GM19240 (cell line): ENCODE measurements at regions not wholly inside any gene's neighbourhood (a gene's known extent, or its start where the extent isn't known, plus 50 kb on each side); places are given as distances from the start of the nearest gene placed in this dataset.

ENCODE experiments used
- DNase-seq: peaks from one replicate; pipeline ENCODE4 v3.0.0; 2011; ENCODE audit warnings: low spot score; ENCODE audit not compliant: insufficient read length

GRCh38 chr13:40440990-40441820, 225.2 kb downstream of the FOXO1 start:
- no peak for DNase-seq

DNA sequence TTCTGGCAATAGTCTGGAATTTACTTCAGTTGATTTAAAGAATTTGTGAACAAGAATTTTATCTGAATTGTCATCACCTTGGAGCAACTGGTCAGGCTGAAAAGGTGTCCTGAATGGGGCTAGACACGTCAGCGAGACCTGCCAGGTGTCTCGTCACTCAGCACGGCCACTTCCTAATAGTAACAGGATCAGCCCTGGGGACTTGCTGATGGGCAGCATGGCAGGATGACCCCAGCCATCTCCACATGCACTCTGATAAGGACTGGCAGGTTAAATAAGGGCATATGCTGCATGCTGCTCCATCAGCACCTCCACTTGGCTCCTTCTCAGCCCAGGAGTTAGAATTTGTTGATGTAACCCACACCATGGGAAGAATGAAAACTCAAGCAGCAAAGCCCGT, 224.2 kb downstream of the FOXO1 start:
- DNase-seq = no peak

DNA sequence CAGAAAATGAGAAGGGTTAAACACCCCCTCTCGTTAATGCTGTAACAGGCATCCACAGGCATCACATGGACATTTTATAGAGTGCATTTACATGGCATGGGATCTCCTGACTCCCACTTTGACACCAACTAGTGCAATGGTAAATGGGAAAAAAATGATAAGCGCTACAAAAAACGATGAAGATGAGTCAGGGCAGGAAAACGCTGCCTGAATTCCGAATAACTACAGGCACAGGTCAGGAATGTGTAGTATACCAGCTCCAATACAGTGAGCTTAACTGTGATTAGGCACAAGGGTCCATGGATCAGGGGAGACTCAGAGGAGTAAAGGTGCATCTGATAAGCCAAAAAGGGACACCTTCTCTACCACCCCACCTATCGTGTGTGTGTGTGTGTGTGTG, 223.6 kb downstream of the FOXO1 start:
- no peak for DNase-seq

- DNase-seq = no peak
These were observed 222.2 kb downstream of the FOXO1 start for GRCh38 chr13:40444241-40444640.

DNA sequence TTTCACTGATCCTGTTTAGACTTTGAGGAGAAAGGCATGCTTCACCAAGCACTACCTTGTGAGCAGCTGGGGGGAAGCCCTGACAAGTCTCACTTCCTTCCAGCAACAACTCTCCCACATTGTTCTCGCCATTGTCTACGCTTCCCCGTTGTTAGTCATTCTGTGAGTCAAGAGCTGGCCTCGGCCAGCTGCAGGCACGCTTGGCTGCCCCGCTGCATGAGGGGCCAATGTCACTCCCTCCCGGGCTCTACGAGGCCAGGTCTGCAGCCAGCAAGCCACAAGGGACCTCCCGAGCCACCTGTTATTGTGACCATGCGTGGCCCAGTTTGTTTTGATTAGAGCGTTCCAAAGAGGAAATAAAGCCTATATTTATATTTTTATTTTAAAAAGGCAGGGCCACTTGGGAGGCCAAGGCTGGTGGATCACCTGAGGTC, 220.9 kb downstream of the FOXO1 start:
- peak; percentile 75 for DNase-seq

DNA sequence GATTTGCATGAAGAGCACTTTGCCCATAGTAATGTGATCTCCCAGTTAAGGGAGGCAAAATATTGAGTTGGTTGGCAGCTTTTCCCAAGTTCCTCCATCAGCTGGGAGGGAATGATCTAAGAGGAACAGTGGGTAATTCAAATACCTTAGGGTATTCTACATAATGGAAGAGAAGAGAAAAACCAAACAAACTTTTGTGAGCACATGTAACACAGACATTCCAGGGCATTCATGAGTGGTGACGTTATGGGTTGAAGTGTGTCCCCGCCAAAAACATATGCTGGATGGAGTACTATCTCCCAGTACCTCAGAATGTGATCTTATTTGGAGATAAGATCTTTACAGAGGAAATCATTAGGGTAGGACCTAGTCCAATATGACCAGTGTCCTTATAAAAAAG, 220.1 kb downstream of the FOXO1 start:
- no peak for DNase-seq

- DNase-seq = no peak
These were observed 218.6 kb downstream of the FOXO1 start for GRCh38 chr13:40447857-40448256.

- DNase-seq = no peak
These were observed 214.3 kb downstream of the FOXO1 start for GRCh38 chr13:40452038-40452666.

- no peak for DNase-seq
These were observed 213.6 kb downstream of the FOXO1 start for GRCh38 chr13:40452741-40453334.

GRCh38 chr13:40453351-40454021, 213.0 kb downstream of the FOXO1 start:
- no peak for DNase-seq

- no peak for DNase-seq
These were observed 210.0 kb downstream of the FOXO1 start for GRCh38 chr13:40456397-40456953.

DNA sequence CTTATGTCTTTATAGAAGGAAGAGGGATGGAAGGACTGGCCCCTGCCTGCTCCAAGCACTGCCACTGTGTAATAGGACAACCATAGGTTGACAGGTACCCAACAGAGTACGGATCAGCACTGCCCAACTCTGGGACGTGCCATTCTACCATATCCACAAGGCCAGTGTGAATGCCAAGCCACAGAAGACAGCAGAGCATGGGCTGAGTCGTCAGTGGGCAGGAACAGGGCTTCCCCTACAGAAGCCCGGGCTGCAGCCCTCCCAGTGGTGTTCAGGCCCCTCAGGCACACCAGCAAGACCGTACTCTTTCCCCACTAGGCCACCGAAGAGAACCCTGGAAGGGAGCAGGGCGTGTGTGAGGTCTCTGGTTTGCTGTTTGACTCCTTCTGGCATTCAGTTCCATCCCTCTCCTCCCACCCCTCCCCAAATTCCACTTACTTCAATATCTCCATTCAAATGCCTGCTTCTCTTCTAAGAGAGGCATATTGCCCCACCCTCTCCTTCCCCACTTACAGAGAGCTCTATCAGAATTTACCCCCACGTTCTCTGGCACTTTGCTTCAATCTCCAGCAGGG, 209.4 kb downstream of the FOXO1 start:
- DNase-seq = no peak

- no peak for DNase-seq
These were observed 208.3 kb downstream of the FOXO1 start for GRCh38 chr13:40457929-40458719.

GRCh38 chr13:40458720-40458990, 207.8 kb downstream of the FOXO1 start:
- no peak for DNase-seq

- DNase-seq = no peak
These were observed 206.3 kb downstream of the FOXO1 start for GRCh38 chr13:40460116-40460515.

DNA sequence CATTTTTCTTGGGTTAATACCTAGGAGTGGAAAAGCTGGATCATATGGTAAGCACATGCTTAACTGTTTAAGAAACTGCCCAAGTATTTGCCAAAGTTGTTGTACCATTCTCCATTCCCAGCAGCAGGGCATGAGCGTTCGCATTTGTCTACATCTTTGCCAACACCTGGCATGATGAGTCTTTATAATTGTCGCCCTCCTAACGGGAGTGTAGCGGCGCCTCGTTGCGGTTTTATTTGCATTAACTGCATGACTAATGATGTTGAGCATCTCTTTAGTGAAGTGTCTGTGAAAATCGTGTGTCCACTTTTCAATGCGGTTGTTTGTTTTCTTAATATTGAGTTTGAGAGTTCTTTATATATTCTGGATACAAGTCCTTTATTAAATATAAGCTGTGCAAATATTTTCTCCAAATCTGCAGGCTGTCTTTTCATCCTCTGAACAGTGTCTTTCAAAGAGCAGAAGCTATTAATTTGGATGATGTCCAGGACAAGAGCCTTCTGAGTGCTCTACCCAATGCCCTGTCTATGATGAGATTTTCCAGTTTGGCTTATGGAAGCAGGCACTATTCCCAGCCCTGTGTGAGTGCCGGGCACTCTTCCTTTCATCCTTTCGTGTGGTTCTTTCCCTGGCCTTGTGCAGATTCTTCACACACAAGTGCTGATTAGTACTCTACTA, 202.0 kb downstream of the FOXO1 start:
- no peak for DNase-seq

DNA sequence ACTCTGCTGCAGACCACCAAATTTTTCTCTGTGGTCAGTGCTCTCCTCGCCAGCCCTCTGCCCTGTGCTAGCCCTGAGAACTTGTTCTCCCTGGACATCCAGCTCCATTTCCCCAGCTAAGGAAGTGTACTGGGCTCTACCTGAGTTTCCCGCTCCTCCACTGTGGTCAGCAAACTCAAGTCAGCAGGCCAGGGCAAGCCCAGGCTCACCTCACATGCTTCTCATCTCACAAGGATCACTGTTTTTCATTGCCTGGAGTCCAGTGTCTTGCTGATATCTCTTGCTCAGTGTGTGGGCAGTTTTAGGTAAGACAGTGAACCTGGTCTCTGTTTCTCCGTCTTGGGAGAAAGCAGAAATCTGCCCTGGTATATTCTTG, 201.4 kb downstream of the FOXO1 start:
- no peak for DNase-seq

DNA sequence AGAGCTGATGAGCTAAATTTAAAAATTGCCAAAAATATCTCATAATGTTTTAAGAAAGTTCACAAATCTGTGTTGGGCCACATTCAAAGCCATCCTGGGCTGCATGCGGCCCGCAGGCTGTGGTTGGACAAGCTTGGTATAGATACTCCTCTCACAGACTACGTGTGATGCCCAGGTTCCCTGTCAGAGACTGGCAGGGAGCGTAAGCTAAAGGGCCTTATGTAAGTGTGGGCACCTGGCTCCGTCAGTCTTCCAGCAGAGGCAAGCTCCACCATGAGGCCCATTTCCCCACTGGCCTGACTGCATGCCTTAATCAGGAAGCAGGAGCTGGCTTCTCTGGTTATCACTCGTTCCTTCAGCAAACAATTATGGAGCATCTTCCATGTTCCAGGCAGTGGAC, 200.2 kb downstream of the FOXO1 start:
- no peak for DNase-seq

- DNase-seq = no peak
These were observed 198.1 kb downstream of the FOXO1 start for GRCh38 chr13:40468227-40468838.
